GM12878 (cell line): ENCODE measurements at regions not wholly inside any gene's neighbourhood (a gene's known extent, or its start where the extent isn't known, plus 50 kb on each side); places are given as distances from the start of the nearest gene placed in this dataset.

Source experiments
- ATAC-seq: fragments of 200-7000 bp; cut with Tn5 transposase; 3 replicates; pipeline ENCODE4 v1.9.1; 2020; ENCODE audit warnings: mild to moderate bottlenecking, moderate library complexity
- BruUV-seq: library from RNA; stranded (reverse); fragments of 400-500 nt; replicated peaks from 2 replicates; lab custom pipeline; 2021; lab: Mats Ljungman, UMichigan
- CTCF ChIA-PET: fragments of 300-600 bp; sonication (Branson Sonifier 250); formaldehyde crosslinking; extraction: SDS; loops from one replicate; lab custom pipeline; 2021; ENCODE audit warnings: inconsistent platforms; lab: Yijun Ruan, JAX
- POLR2A ChIA-PET: fragments of 350-600 bp; formaldehyde crosslinking; extraction: SDS; loops from one replicate; lab custom pipeline; 2021; ENCODE audit warnings: inconsistent platforms; lab: Charles Lee
- RAD21 ChIA-PET: fragments of 300-600 bp; sonication (Branson Sonifier 250); formaldehyde crosslinking; loops from one replicate; lab custom pipeline; 2023; ENCODE audit warnings: antibody characterized with exemption; ENCODE audit not compliant: unreplicated experiment; lab: Charles Lee
- SMC1A ChIA-PET: fragments of 300-600 bp; sonication (Branson Sonifier 250); formaldehyde crosslinking; loops from one replicate; lab custom pipeline; 2023; ENCODE audit not compliant: unreplicated experiment, uncharacterized antibody; lab: Charles Lee
- DNase-seq: peaks from one replicate; pipeline ENCODE4 v3.0.0-alpha.2; 2011; ENCODE audit warnings: low read depth, low spot score
- FAIRE-seq: peaks from 3 replicates; lab custom pipeline; 2011; peaks lifted over from hg19 to GRCh38; lab: Jason Lieb, UNC
- H2AFZ ChIP-seq: 2 replicates; pipeline ENCODE4 v1.6.0; 2011; ENCODE audit warnings: low read depth, low read length, control low read depth; ENCODE audit not compliant: control insufficient read depth
- H3K27ac ChIP-seq: 2 replicates; pipeline ENCODE4 v1.5.1; 2011; ENCODE audit warnings: control low read depth; ENCODE audit not compliant: control insufficient read depth, insufficient read depth
- H3K27me3 ChIP-seq, 2 experiments: replicated peaks in 1 of 2; 2 replicates each; pipeline versions ENCODE4 v1.6.0 to v1.6.1; 2011; ENCODE audit warnings: low read length in 1 of 2; ENCODE audit not compliant: control insufficient read depth in 2 of 2, insufficient read depth in 2 of 2
- H3K36me3 ChIP-seq, 2 experiments: 2 replicates each; pipeline ENCODE4 v1.5.1; 2011; ENCODE audit warnings: low read length in 1 of 2; ENCODE audit not compliant: control insufficient read depth in 2 of 2, insufficient read depth in 2 of 2
- H3K4me1 ChIP-seq: 2 replicates; pipeline ENCODE4 v1.6.1; 2011; ENCODE audit warnings: mild to moderate bottlenecking, low read length, moderate library complexity, mixed read lengths; ENCODE audit not compliant: control insufficient read depth, insufficient read depth
- H3K4me2 ChIP-seq: 2 replicates; pipeline ENCODE4 v1.6.0; 2011; ENCODE audit warnings: control low read depth; ENCODE audit not compliant: control insufficient read depth, insufficient read depth
- H3K4me3 ChIP-seq: fragments of 200-600 bp; sonication (generic); 2 replicates; pipeline ENCODE4 v1.5.1; 2016
- H3K79me2 ChIP-seq: 2 replicates; pipeline ENCODE4 v1.6.0; 2011; ENCODE audit warnings: low read length; ENCODE audit not compliant: control insufficient read depth, insufficient read depth
- H3K9ac ChIP-seq: 2 replicates; pipeline ENCODE4 v1.8.0; 2011; ENCODE audit warnings: low read length, control low read depth, mixed read lengths; ENCODE audit not compliant: control insufficient read depth, insufficient read depth
- H3K9me3 ChIP-seq: replicated peaks from 3 replicates; pipeline ENCODE4 v1.5.1; 2011; ENCODE audit warnings: mild to moderate bottlenecking, low read length; ENCODE audit not compliant: control insufficient read depth, insufficient read depth
- H4K20me1 ChIP-seq: 2 replicates; pipeline ENCODE4 v1.6.0; 2011; ENCODE audit not compliant: control insufficient read depth, insufficient read depth
- FOS ChIP-seq: IDR thresholded peaks from 3 replicates; pipeline ENCODE4 v1.6.1; 2011; ENCODE audit warnings: borderline replicate concordance; ENCODE audit not compliant: insufficient read length; ENCODE audit errors: extremely low read depth
- FOXM1 ChIP-seq: IDR thresholded peaks from 2 replicates; pipeline ENCODE4 v1.6.1; 2012; ENCODE audit warnings: low read depth, mild to moderate bottlenecking, inconsistent platforms, low read length, moderate library complexity
- KAT2A ChIP-seq: conservative IDR thresholded peaks from 2 replicates; pipeline ENCODE4 v1.6.1; 2011; ENCODE audit warnings: low read depth, low read length; ENCODE audit not compliant: control insufficient read depth
- MEF2B ChIP-seq: fragments of 450-650 bp; IDR thresholded peaks from 2 replicates; pipeline ENCODE4 v1.6.1; 2018; ENCODE audit warnings: mild to moderate bottlenecking, moderate library complexity; ENCODE audit not compliant: partially characterized antibody, poor library complexity, severe bottlenecking
- POLR2AphosphoS5 ChIP-seq: IDR thresholded peaks from 2 replicates; pipeline ENCODE4 v1.6.1; 2011; ENCODE audit warnings: mild to moderate bottlenecking, low read length, inconsistent platforms
- RFX5 ChIP-seq: IDR thresholded peaks from 2 replicates; pipeline ENCODE4 v1.6.1; 2011; ENCODE audit warnings: low read depth, low read length, improper control_type of control experiment
- WGBS: methylation state at CpG from one replicate; pipeline ENCODE4 v1.1.6; 2016; ENCODE audit warnings: low lambda C conversion rate; ENCODE audit not compliant: insufficient replicate concordance, insufficient coverage; ENCODE audit errors: missing lambda C conversion rate; 5-methylcytosine and 5-hydroxymethylcytosine counted together
- in situ Hi-C: fragments of 300-500 bp; cut with MboI; formaldehyde crosslinking; loops from 9 replicates; pipeline ENCODE4 v1.14.3; 2018; ENCODE audit warnings: mixed read lengths
- intact Hi-C: fragments of 100-400 bp; cut with micrococcal nuclease; formaldehyde crosslinking; loops from one replicate; pipeline ENCODE4 v1.14.2; 2022; ENCODE audit not compliant: unreplicated experiment

DNA sequence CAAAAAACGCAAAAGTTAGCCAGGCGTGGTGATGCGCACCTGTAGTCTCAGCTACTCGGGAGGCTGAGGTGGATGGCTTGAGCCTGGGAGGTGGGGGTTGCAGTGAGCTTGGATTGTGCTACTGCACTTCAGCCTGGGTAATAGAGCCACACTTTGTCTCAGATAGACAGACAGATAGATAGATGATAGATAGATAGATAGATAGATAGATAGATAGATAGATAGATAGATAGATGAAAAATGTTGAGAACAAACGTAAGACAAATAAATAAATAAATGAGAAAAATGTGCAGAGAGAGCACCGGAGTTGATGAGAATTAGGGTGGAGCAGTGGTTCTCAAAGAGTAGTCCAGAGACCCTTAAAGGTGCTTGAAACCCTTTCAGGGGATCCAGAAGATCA lies 58.4 kb upstream of the ARL8B start:
- DNase-seq: no peak
- no peak overlapping the region for H3K4me3 ChIP-seq
- no peaks in the 10 kb centered on the region for H3K4me1 ChIP-seq
- in situ Hi-C loops: loop anchor here (10.0 kb wide), 1 partner anchor 709 kb away; no protein-coding TSS in a partner anchor
- FAIRE-seq: no peak
- no peak for TF ChIP-seq FOS
- no peak for TF ChIP-seq POLR2AphosphoS5
- TF ChIP-seq RFX5: no peak
- no peak for TF ChIP-seq MEF2B
- no peak for TF ChIP-seq FOXM1
- H3K79me2 ChIP-seq: no peaks in the 10 kb centered on the region
- ChIA-PET POLR2A (interaction anchor here (0.8 kb wide), 1 partner anchor 359 kb away, joined by 3 read pairs; no protein-coding TSS in a partner anchor), CTCF (interaction anchor here (0.5 to 3.1 kb wide), 4 partner anchors 30 to 352 kb away, joined by 4 to 19 read pairs (median 8); no protein-coding TSS in a partner anchor), RAD21 (interaction anchor here (1.4 kb wide), 1 partner anchor 343 kb away, joined by 4 read pairs; no protein-coding TSS in a partner anchor), SMC1A (interaction anchor here (2.2 to 14.1 kb wide), 2 partner anchors 343 to 350 kb away, joined by 8 to 203 read pairs; no protein-coding TSS in a partner anchor)
- H3K27me3 ChIP-seq: no peaks in the 10 kb centered on the region; a peak in 2 of 4 replicates
- H3K36me3 ChIP-seq: no peaks in the 10 kb centered on the region
- H4K20me1 ChIP-seq: no peaks in the 10 kb centered on the region
- H3K9me3 ChIP-seq: no peaks in the 10 kb centered on the region
- no TSS peak for BruUV-seq
- intact Hi-C loops: no loop called here
- H2AFZ ChIP-seq: no peak overlapping the region
- H3K9ac ChIP-seq: no peak overlapping the region
- no peak overlapping the region for H3K27ac ChIP-seq
- ATAC-seq: no peak
- 68% methylated on average over 6 of the region's 6 CpGs for WGBS
- H3K4me2 ChIP-seq: no peak overlapping the region

DNA sequence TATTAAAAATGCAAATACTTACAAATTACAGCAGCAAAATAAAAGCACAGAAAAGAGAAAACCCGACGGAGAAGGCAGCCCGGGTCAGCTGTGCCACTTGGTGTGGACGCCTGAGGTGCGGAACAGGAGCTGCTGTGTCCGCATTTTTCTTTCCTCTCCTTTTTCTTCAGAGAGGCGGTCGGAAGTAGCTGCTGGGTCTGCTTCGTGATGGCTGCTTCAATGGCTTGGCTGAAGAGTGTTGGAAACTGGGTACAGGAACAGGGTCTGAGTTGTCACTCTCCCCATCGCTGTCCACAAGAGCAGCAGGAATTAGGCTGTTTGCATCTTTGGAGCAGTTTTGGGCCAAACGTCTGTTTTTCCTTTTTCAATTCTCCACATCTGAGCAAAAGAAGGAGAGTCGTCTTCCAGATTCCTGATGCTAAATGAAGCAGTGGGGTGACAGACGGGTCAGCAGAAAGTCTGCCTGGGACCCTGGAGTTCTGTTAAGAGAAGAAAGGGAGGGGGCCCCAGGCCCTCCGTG lies 53.5 kb upstream of the ARL8B start:
- H3K9me3 ChIP-seq: no peaks in the 10 kb centered on the region
- peaks cover 0 to 2% of the 10 kb centered on the region in 2 experiments; a peak in 2 of 4 replicates for H3K27me3 ChIP-seq
- 54% methylated on average over 14 of the region's 14 CpGs for WGBS
- FAIRE-seq (no peak), ATAC-seq (no peak), DNase-seq (no peak)
- no peak for TF ChIP-seq FOXM1
- no peak for TF ChIP-seq KAT2A
- in situ Hi-C loops: loop anchor here (10.0 kb wide), 1 partner anchor 714 kb away; no protein-coding TSS in a partner anchor
- ChIA-PET POLR2A (no interaction called here), SMC1A (no interaction called here), RAD21 (no interaction called here), CTCF (no interaction called here)
- H3K4me1 ChIP-seq: no peaks in the 10 kb centered on the region
- H3K9ac ChIP-seq: no peak overlapping the region
- no peak overlapping the region for H2AFZ ChIP-seq
- no peak overlapping the region for H3K27ac ChIP-seq
- intact Hi-C loops: no loop called here
- H3K36me3 ChIP-seq: no peaks in the 10 kb centered on the region
- H3K79me2 ChIP-seq: no peaks in the 10 kb centered on the region
- H3K4me3 ChIP-seq: no peak overlapping the region
- no peak overlapping the region for H3K4me2 ChIP-seq
- BruUV-seq: no TSS peak
- no peaks in the 10 kb centered on the region for H4K20me1 ChIP-seq
